ENCODE measurements at regions not wholly inside any gene's neighbourhood (a gene's known extent, or its start where the extent isn't known, plus 50 kb on each side); places are given as distances from the start of the nearest gene placed in this dataset.

- no peak for DNase-seq
- Mint-ChIP-seq H3K27ac (no peak overlapping the region), H3K4me1 (no peaks in the 10 kb centered on the region), H3K4me3 (no peak overlapping the region), H3K27me3 (peaks cover 0 to 5% (median 0%) of the 10 kb centered on the region in 5 donors), H3K9me3 (peaks cover 0 to 12% (median 5%) of the 10 kb centered on the region in 9 donors), H3K36me3 (no peaks in the 10 kb centered on the region)
- ATAC-seq: no peak
- POLR2A ChIA-PET: no interaction called here
Measured at GRCh38 chr12:115140981-115141655, 457.1 kb upstream of the TBX3 start.

- Mint-ChIP-seq H3K4me1 (no peaks in the 10 kb centered on the region), H3K4me3 (no peak overlapping the region), H3K36me3 (no peaks in the 10 kb centered on the region), H3K9me3 (peaks cover 0 to 8% (median 3%) of the 10 kb centered on the region in 9 donors), H3K27me3 (peaks cover 0 to 8% (median 0%) of the 10 kb centered on the region in 5 donors), H3K27ac (no peak overlapping the region)
- POLR2A ChIA-PET: no interaction called here
- ATAC-seq: no peak
- DNase-seq: no peak
Measured at GRCh38 chr12:115137812-115138521, 454.0 kb upstream of the TBX3 start.

GRCh38 chr12:115135800-115136211, 451.8 kb upstream of the TBX3 start:
- Mint-ChIP-seq H3K27me3 (peaks cover 0 to 8% (median 1%) of the 10 kb centered on the region in 5 donors), H3K4me3 (no peak overlapping the region)
- POLR2A ChIA-PET: no interaction called here

GRCh38 chr12:115134298-115134697, 450.3 kb upstream of the TBX3 start:
- Mint-ChIP-seq H3K4me3 (no peak overlapping the region), H3K9me3 (peaks cover 0 to 8% (median 3%) of the 10 kb centered on the region in 9 donors), H3K4me1 (no peaks in the 10 kb centered on the region), H3K36me3 (no peaks in the 10 kb centered on the region), H3K27me3 (peaks cover 0 to 8% (median 1%) of the 10 kb centered on the region in 5 donors), H3K27ac (no peak overlapping the region)
- POLR2A ChIA-PET: no interaction called here
- DNase-seq (no peak), ATAC-seq (no peak)

More at GRCh38 chr12:115135800-115136211, 451.8 kb upstream of the TBX3 start:
- H3K36me3 Mint-ChIP-seq: no peaks in the 10 kb centered on the region
- H3K4me1 Mint-ChIP-seq: no peaks in the 10 kb centered on the region
- ATAC-seq (no peak), DNase-seq (no peak)
- peaks cover 0 to 8% (median 3%) of the 10 kb centered on the region in 9 donors for H3K9me3 Mint-ChIP-seq
- H3K27ac Mint-ChIP-seq: no peak overlapping the region

- POLR2A ChIA-PET: no interaction called here
- ATAC-seq (no peak), DNase-seq (no peak)
- no peaks in the 10 kb centered on the region for H3K4me1 Mint-ChIP-seq
- peaks cover 0 to 8% (median 1%) of the 10 kb centered on the region in 5 donors for H3K27me3 Mint-ChIP-seq
- peaks cover 0 to 5% (median 1%) of the 10 kb centered on the region in 9 donors for H3K9me3 Mint-ChIP-seq
- no peak overlapping the region for H3K4me3 Mint-ChIP-seq
- no peak overlapping the region for H3K27ac Mint-ChIP-seq
- H3K36me3 Mint-ChIP-seq: no peaks in the 10 kb centered on the region
Measured at GRCh38 chr12:115132905-115133304, 448.9 kb upstream of the TBX3 start.

GRCh38 chr12:115132145-115132544, 448.2 kb upstream of the TBX3 start:
- no peak for ATAC-seq
- no peak for DNase-seq
- peaks cover 0 to 5% (median 3%) of the 10 kb centered on the region in 9 donors for H3K9me3 Mint-ChIP-seq
- H3K4me1 Mint-ChIP-seq: no peaks in the 10 kb centered on the region
- peaks cover 0 to 8% (median 1%) of the 10 kb centered on the region in 5 donors for H3K27me3 Mint-ChIP-seq
- POLR2A ChIA-PET: no interaction called here
- H3K4me3 Mint-ChIP-seq: no peak overlapping the region
- no peak overlapping the region for H3K27ac Mint-ChIP-seq
- H3K36me3 Mint-ChIP-seq: no peaks in the 10 kb centered on the region

GRCh38 chr12:115129727-115130126, 445.8 kb upstream of the TBX3 start:
- Mint-ChIP-seq H3K27me3 (peaks cover 0 to 5% (median 0%) of the 10 kb centered on the region in 5 donors), H3K27ac (no peak overlapping the region), H3K4me1 (no peaks in the 10 kb centered on the region), H3K9me3 (peaks cover 0 to 10% (median 0%) of the 10 kb centered on the region in 9 donors), H3K36me3 (peaks cover 0 to 5% (median 0%) of the 10 kb centered on the region in 3 donors), H3K4me3 (no peak overlapping the region)
- no peak for ATAC-seq
- POLR2A ChIA-PET: no interaction called here
- no peak for DNase-seq

GRCh38 chr12:115121053-115121452, 437.1 kb upstream of the TBX3 start:
- Mint-ChIP-seq H3K27ac (no peak overlapping the region), H3K9me3 (peaks cover 0 to 30% (median 13%) of the 10 kb centered on the region in 9 donors), H3K4me3 (no peak overlapping the region), H3K4me1 (no peaks in the 10 kb centered on the region), H3K36me3 (peaks cover 0 to 15% (median 0%) of the 10 kb centered on the region in 3 donors), H3K27me3 (peaks cover 0 to 3% (median 0%) of the 10 kb centered on the region in 5 donors)
- ATAC-seq: no peak
- no peak for DNase-seq
- POLR2A ChIA-PET: no interaction called here

- no peaks in the 10 kb centered on the region for H3K4me1 Mint-ChIP-seq
- ATAC-seq (no peak), DNase-seq (no peak)
- H3K4me3 Mint-ChIP-seq: no peak overlapping the region
- POLR2A ChIA-PET: no interaction called here
- H3K9me3 Mint-ChIP-seq: peaks cover 0 to 23% (median 13%) of the 10 kb centered on the region in 9 donors
- peaks cover 0 to 3% (median 0%) of the 10 kb centered on the region in 5 donors for H3K27me3 Mint-ChIP-seq
- H3K27ac Mint-ChIP-seq: no peak overlapping the region
- peaks cover 0 to 10% (median 0%) of the 10 kb centered on the region in 3 donors for H3K36me3 Mint-ChIP-seq
Measured at GRCh38 chr12:115118177-115118724, 434.3 kb upstream of the TBX3 start.

GRCh38 chr12:115114140-115114539, 430.2 kb upstream of the TBX3 start:
- Mint-ChIP-seq H3K4me3 (no peak overlapping the region), H3K9me3 (peaks cover 0 to 18% (median 7%) of the 10 kb centered on the region in 9 donors), H3K36me3 (no peaks in the 10 kb centered on the region), H3K27ac (no peak overlapping the region), H3K4me1 (no peaks in the 10 kb centered on the region), H3K27me3 (peaks cover 0 to 11% (median 0%) of the 10 kb centered on the region in 5 donors)
- ATAC-seq: no peak
- no peak for DNase-seq
- POLR2A ChIA-PET: no interaction called here

GRCh38 chr12:115109863-115110262, 425.9 kb upstream of the TBX3 start:
- POLR2A ChIA-PET: no interaction called here
- H3K4me1 Mint-ChIP-seq: no peaks in the 10 kb centered on the region
- peaks cover 0 to 20% (median 0%) of the 10 kb centered on the region in 5 donors for H3K27me3 Mint-ChIP-seq
- H3K9me3 Mint-ChIP-seq: peaks cover 0 to 13% (median 1%) of the 10 kb centered on the region in 9 donors
- no peak overlapping the region for H3K27ac Mint-ChIP-seq
- no peak for DNase-seq
- H3K4me3 Mint-ChIP-seq: no peak overlapping the region
- no peak for ATAC-seq
- no peaks in the 10 kb centered on the region for H3K36me3 Mint-ChIP-seq

GRCh38 chr12:115108129-115109100, 424.4 kb upstream of the TBX3 start:
- H3K27ac Mint-ChIP-seq: no peak overlapping the region
- peaks cover 0 to 15% (median 3%) of the 10 kb centered on the region in 9 donors for H3K9me3 Mint-ChIP-seq
- no peaks in the 10 kb centered on the region for H3K36me3 Mint-ChIP-seq
- POLR2A ChIA-PET: no interaction called here
- no peaks in the 10 kb centered on the region for H3K4me1 Mint-ChIP-seq
- H3K4me3 Mint-ChIP-seq: no peak overlapping the region
- ATAC-seq (no peak), DNase-seq (no peak)
- peaks cover 0 to 20% (median 0%) of the 10 kb centered on the region in 5 donors for H3K27me3 Mint-ChIP-seq
